Fibroblast of mammary gland (primary cell): ENCODE measurements at regions not wholly inside any gene's neighbourhood (a gene's known extent, or its start where the extent isn't known, plus 50 kb on each side); places are given as distances from the start of the nearest gene placed in this dataset.
A peak's percentile ranks its signal among the peaks of the same experiment; 100 is the strongest.
"Not testable (repeated sequence)": the region's sequence is repeated elsewhere in the genome, so short reads cannot be mapped to it uniquely, and the experiment has no call there.

Experiments used
- DNase-seq: peaks from one replicate; pipeline ENCODE4 v3.0.0-alpha.2; 2010; ENCODE audit warnings: low read depth
- H3K4me3 ChIP-seq: 2 replicates; pipeline ENCODE4 v1.5.1; 2011; ENCODE audit warnings: low read depth, mild to moderate bottlenecking, low read length, moderate library complexity; ENCODE audit not compliant: control insufficient read depth
- TF ChIP-seq, protein P1 (sequence below): conservative IDR thresholded peaks from 2 replicates; pipeline ENCODE4 v1.5.1; 2011; ENCODE audit warnings: low read depth, low read length, inconsistent platforms; ENCODE audit not compliant: control insufficient read depth, insufficient read depth

- TF ChIP-seq, protein P1, sequence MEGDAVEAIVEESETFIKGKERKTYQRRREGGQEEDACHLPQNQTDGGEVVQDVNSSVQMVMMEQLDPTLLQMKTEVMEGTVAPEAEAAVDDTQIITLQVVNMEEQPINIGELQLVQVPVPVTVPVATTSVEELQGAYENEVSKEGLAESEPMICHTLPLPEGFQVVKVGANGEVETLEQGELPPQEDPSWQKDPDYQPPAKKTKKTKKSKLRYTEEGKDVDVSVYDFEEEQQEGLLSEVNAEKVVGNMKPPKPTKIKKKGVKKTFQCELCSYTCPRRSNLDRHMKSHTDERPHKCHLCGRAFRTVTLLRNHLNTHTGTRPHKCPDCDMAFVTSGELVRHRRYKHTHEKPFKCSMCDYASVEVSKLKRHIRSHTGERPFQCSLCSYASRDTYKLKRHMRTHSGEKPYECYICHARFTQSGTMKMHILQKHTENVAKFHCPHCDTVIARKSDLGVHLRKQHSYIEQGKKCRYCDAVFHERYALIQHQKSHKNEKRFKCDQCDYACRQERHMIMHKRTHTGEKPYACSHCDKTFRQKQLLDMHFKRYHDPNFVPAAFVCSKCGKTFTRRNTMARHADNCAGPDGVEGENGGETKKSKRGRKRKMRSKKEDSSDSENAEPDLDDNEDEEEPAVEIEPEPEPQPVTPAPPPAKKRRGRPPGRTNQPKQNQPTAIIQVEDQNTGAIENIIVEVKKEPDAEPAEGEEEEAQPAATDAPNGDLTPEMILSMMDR, result no peak
- H3K4me3 ChIP-seq, result no peak overlapping the region
- no peak for DNase-seq
Measured at GRCh38 chr3:166279636-166280035, 442.4 kb upstream of the BCHE start.

GRCh38 chr3:166275024-166275390, 437.8 kb upstream of the BCHE start:
- DNase-seq, result peak; percentile 49
- TF ChIP-seq, protein P1, result no peak
- no peak overlapping the region for H3K4me3 ChIP-seq

DNA sequence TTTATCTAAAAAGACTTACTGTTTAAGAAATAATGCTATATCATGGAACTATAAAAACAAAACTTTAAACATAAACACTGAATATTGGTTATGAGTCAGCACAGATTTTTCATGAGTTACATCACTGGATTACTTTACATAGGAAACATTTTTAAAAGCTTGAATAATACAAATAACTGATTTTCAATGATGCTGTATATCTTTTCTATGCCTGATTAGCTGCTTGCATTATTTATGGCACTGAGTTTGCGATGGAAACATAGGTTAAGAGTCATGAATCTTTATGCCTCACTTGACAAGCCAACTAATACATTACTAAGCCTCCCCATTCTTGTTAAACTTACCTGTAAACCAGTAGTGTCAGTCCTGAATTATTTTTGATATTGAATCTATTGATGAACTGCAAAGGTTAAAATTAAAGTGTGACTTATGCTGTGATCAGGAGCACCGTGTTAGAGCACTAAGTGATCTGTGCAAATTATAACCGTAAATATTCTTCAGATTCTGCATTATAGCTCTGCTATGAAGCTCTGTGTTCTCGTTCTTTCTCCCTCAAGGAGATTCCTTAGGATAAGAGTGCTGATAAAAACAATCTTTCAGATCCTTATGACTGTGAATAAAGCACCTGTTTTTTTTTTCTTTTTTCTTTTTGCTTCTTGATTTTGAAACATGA, 437.3 kb upstream of the BCHE start:
- TF ChIP-seq, protein P1, result no peak
- peak; percentile 53 for DNase-seq
- no peak overlapping the region for H3K4me3 ChIP-seq

DNA sequence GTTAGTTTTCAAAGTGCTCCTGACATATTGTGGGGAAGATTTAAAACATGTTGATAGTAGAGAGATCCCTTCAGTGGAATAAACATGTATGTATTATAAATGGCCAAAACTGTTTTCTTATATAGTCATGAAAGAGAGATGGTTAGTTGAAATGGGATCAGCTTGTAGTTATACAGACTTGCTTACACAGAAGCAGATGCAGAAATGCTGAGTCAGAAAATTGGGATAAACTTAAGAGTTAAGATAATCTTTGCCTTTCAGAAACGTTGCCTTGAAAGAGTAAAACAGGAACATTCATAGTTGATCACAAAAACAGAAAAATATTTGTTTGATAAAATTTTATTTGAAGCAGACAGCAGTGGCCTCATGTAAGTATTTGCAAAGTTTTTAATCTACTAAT, 433.2 kb upstream of the BCHE start:
- no peak overlapping the region for H3K4me3 ChIP-seq
- TF ChIP-seq, protein P1, result no peak
- no peak for DNase-seq

DNA sequence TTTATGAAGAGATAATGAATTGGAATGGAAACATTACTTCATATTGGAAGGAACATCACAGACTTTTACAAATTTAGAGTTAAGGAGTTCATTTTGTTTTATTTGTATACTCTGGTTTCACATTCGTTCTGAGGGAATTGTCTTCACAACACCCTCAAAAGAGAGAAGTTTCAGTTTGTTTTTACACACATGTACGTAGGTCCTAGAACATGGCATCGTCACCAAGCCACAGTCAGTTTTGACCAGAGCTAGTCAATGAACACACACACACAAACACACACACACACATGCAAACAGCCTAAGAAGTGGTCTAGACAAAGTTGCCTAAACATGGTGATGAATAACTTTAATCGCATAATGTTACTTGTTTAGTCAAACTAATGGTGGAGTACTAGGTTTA, 427.9 kb upstream of the BCHE start:
- TF ChIP-seq, protein P1, result no peak
- no peak for DNase-seq
- no peak overlapping the region for H3K4me3 ChIP-seq

GRCh38 chr3:166263460-166263859, 426.2 kb upstream of the BCHE start:
- TF ChIP-seq, protein P1, result peak; percentile 31
- DNase-seq, result no peak
- H3K4me3 ChIP-seq, result no peak overlapping the region

DNA sequence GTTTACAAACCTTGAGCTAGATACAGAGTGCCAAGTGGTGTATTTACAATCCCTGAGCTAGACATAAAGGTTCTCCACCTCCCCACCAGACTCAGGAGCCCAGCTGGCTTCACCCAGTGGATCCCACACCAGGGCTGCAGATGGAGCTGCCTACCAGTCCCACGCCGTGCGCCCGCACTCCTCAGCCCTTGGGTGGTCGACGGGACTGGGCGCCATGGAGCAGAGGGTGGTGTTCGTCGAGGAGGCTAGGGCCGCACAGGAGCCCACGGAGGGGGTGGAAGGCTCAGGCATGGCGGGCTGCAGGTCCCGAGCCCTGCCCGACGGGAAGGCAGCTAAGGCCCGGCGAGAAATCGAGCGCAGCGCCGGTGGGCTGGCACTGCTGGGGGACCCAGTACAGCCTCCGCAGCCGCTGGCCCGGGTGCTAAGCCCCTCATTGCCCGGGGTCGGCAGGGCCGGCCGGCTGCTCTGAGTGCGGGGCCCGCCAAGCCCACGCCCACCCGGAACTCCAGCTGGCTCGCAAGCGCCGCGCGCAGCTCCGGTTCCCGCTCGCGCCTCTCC, 421.1 kb upstream of the BCHE start:
- not testable (repeated sequence) for DNase-seq, H3K4me3 ChIP-seq
